Effector CD8-positive, alpha-beta T cell (primary cell): ENCODE measurements at regions not wholly inside any gene's neighbourhood (a gene's known extent, or its start where the extent isn't known, plus 50 kb on each side); places are given as distances from the start of the nearest gene placed in this dataset.
"Not testable (repeated sequence)": the region's sequence is repeated elsewhere in the genome, so short reads cannot be mapped to it uniquely, and the experiment has no call there.

ENCODE experiments used
- DNase-seq: peaks from one replicate; lab custom pipeline; 2025; lab: John Stamatoyannopoulos, UW

DNA sequence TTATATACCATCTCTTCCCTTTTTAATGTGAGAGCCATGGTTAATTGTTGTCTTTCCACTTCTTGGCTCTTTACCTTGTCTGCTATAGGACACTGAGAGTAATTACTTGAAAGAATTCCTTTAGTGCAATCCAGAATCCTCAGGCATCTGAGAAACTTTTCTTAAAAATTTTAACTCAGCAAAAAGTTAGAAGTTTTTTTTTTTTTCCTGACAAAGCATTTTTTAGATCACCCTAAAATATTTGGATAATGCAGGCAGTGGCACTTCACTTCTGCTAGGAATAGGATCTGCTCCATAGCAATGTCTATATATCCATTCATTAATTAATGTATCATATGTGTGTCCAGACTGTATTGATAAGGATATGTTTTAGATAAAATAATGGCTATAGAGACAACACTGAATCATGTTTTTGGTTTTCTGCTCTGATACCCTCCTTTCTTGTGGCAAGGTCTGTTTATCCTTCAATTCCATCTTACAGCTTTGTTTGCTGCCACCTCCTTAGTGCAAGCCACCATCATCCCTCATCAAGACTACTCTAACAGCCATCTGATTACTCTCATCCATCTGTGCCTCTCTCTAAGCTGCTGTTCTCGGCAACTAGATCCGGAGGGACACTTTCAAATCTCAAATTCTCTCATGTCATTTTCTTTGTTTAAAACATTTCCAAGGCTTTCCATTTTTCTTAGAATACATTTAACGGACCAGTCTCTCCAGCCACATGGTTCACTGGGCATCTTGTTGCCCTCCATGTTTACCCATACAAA, 563.5 kb downstream of the EDEM1 start:
- no peak for DNase-seq

DNA sequence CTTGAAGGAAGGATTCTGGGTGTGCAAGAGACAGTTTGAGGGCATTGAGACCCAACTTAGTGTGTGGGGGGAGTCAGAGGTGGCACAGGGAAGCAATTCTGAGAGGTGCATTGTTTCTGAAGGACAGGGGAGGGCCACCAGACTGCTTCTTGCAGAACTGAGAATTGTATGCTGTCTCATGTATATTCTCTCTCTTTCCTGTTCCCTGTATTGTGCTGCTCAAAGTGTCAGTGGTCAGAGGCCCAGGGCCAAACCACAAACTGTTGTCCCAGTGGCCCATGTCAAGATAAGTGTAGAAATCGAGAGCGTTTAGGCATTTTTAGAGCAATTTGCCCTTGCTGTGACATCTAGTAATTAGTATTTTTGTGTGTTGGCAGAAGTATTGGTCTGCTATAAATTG, 567.1 kb downstream of the EDEM1 start:
- DNase-seq = no peak

DNA sequence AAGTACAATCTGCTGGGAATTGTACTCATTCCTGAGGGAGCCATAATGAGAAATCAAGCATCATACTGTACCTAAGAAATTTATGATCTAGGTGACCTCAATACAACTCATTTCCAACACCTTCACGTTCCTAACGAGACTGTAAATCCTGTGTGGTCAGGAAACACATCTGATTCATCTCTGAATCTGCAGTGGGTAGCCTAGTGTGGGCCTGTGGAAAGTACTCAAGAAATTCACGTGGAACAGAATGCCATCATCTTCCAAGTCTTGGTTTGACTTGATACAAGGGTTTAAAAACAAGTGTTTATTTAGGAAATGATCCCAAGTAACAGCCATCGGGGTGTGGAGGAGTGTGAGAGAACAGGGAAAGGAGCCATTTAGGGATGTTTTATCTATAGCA, 568.9 kb downstream of the EDEM1 start:
- no peak for DNase-seq

DNA sequence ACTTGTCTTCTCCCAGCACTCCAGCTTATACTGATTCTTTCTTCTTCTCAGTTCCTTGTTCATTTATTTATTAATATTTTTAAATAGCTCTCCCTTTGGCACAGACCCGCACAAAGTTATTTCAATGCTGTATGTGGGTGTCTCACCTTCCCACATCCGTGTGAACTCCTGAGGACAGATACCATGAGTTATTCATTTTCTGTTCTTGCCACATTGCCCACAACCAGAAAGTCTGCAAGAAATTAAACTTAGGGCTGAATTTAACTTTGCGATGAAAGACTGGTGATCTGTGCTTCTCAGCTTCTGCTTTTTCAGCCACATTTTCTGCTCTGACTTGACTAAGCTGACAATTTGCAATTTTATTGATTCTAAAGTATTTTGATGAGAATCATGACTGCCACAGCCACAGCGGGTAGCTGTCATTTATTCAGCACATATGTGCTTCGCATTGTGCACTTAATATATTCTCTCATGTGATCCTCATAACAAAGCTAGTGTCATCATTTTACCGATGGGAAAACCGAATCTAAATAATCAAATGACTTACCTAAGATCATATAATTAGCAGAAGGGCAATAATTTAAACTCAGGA, 569.8 kb downstream of the EDEM1 start:
- no peak for DNase-seq

DNA sequence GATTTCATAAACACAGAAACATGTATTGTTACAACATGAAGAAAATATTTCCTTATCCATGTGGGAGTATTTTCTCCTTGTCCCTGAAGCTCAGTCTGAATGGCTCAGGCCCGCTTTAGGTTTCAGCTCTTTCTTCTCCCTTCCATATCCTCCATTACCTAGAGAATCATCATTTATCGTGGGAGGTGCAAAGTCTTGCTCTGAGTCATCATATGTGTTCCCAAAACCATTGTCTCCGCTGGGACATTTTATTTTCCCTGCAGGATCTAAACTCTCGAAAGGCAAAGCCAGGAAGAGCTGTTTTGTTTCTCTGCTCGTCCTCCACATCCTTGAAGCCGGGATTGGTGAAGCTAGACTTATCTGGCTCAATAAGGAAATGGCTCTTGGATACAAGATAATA, 571.2 kb downstream of the EDEM1 start:
- no peak for DNase-seq

DNA sequence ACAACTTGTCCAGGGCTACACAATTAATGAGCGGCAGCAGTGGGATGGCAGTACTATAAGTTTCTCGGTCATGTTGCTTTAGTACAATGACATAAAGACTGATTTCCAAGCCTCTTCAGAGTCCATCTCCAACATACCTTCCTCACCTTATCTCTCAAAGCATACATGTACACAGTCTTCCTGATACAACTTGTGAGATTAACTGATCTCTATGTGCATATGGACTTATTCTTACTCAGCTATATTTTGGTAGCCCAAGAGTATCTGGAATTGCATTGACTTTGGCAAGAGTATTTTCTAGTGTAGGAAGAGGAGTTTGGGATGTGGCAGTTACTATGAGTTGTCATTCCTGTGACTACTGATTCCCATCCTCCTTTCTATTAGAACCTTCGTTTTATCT, 575.0 kb downstream of the EDEM1 start:
- DNase-seq = no peak

DNA sequence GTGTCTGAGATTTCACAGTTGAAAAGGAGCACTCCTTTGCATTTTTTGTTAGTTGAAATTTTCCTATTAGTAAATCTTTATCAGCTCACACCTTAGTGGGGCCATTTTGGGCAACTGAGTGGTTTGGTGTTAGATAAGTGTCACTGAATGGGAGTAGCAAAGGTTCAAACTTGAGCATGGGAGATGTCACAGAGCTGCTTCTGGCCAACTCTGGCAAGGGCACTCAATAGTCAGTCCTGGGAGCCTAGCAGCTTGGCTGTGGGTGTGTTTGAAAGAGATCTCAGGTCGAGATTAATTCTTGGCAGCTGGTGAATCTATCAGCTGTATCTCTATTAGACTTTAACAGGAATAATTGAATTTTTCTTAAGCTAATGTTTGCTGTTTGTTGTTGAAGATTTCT, 579.3 kb downstream of the EDEM1 start:
- no peak for DNase-seq

DNA sequence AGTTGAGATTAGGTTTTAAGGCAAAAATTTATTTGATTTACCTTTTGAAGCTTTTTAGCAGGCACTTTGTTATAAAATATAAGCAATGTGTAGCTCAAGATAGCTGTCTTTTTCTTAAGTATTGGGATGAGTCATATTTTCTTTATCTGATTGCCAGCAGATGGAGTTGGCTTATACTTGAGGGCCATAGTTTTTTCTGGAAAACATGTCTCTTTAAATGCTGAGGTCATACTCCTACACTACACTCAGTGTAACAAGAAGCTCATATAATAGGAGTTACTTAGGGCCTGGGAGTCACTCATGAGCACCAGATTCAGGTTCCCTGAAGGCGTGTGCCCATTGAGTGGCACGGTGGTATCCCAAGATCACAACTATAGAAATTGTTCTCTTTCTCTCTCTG, 579.8 kb downstream of the EDEM1 start:
- no peak for DNase-seq

DNA sequence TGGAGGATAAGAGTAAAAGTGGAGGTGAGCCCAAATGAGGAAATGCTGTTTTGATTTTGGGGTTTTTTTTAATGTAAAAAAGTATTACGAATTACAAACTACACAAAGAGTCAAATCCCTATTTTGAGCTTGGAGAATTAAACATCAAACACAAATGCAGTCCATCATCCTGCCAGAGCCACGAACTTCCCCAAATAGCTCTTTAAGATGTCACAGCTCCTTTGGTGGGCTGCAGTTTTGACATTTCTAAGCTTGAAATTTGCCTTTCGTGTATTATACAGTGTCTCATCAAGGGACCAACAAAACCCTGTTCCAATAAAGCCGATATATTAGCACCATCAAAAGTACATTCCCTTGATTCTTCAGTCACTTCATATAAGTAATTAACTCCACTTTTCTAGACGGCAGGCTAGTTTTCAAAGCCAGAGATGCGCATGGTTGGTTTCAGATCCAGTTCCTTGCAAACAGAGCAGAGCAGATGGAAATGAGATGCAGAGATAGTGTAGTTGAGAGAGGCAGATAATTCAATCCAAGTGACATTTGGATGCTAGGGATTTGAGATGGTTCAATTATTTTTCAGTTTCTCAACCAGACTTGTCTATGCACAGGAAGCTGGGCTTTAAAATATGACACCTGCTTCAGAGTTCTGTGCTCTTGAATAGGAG, 580.9 kb downstream of the EDEM1 start:
- no peak for DNase-seq

DNA sequence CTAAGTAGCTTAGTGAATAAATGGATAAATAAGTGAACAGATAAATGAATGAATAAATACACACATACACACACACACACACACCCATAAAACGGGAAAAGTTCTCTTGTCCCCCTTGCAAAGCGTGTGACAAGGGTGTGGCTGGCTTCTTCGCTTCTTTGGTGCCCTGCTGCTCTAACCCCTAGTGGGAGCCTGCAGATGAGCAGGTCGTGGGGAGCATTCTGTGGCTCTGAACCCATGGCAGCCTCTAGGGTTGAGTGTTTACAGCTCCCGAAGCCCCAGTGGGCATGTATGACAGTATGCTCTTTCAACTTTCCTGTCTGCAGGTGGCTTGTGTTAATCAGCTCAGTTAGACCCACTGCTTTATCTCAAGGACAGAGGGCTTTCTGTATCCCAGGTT, 582.3 kb downstream of the EDEM1 start:
- DNase-seq = no peak

DNA sequence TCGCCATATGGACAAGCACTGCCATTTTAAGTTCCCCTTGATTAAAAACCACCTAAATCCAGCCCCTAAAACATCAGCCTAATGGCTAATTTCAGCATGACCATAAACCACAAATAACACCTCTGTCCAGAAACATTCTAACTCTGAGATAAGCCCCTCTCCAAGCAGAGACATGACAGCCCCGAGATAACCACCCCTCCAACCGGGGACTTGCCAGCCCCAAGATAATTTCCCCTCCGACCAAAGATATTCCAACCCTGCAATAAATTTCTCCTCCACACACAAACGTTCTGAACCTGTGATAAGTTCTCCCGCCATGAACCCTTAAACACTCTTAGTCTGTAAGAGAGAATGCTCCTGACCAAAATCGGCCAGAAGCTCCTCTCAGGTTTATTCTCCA, 586.8 kb downstream of the EDEM1 start:
- DNase-seq = no peak

DNA sequence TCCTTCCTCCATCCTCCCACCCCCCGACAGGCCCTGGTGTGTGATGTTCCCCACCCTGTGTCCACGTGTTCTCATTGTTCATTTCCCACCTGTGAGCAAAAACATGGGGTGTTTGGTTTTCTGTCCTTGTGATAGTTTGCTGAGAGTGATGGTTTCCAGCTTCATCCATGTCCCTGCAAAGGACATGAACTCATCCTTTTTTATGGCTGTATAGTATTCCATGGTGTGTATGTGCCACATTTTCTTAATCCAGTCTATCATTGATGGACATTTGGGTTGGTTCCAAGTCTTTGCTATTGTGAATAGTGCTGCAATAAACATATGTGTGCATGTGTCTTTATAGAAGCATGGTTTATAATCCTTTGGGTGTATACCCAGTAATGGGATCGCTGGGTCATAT, 587.6 kb downstream of the EDEM1 start:
- not testable (repeated sequence) for DNase-seq

DNA sequence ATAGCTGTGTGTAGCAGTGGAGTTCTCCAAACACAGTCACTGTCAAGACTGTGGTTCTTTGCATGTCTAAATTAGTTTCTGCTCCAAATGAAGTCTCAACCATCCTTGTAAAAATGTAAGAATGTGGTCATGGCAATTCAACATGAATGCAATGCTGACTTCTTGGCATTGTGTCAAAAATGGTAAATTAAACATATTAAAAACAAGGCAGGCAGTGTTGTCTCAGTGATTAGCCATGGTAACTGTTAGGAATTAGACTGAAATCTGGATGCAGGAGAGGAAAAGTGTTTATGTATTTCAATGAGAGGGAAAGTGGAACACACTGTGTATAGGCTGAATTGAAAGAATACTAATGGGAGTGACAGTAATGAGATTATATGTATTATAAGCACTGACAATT, 597.2 kb downstream of the EDEM1 start:
- DNase-seq = no peak

DNA sequence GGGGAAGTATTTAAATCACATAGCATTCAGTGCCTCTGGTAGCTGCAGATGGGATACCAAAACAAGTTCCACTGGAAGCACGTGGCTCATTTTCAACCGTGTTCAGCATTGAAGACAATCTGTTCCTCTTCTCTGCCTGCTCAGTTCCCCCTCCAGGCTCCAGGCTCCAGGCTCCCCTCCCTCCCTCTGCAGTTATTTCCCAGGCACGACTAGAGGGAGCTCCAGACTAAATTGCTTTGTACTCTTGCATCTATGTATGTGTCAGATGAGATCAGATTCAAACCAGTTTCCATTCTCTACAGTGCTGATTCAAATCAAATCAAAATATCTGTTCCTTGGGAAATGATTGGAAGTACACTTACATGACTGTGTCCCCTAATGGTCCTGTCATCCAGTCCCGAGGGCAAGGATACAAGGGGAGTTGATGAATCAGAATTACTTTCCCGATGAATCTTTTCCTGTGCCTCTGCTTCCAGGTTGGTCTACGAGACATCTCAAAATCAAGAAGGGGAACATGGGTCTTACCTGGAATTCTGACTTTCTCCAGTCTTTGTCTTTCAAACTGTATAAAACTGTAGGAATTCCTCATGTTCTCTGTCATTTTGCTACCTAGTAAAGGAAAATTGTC, 600.5 kb downstream of the EDEM1 start:
- no peak for DNase-seq

DNA sequence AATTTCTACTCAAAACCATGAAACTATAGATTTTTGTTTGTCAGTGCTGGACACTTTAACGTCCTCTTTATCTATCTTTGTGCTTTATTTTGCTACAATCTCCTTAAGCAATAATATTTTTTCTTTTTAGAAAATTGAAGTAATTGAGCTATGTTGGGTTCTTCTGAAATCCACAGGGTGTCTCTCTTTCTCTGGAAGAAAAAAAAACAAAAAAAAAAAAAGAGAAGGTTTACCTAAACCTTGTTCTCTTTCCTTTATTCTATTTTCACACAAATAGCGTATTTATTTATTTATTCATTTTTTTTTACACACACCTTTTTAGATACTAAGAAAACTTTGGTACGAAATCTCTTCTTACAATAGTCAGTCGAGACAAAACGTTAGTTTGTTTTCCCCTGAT, 601.0 kb downstream of the EDEM1 start:
- DNase-seq = no peak

DNA sequence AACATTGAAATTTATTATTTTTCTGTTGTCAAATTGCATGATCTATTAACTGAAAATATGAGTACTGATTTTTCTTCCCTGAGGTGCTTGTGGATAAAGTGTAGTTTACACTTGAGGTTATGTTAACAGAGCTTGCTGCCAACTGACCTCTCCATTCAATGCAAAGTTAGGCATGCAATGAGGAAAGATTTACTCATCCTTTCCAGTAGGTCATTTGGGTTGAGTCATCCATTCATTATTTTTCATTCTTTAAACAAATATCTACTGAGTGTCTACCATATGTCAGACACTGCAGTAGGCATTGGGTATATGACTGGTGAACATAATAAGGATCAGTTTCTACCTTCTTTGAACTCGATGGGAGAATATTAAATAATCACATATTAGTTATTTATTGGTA, 604.1 kb downstream of the EDEM1 start:
- no peak for DNase-seq

DNA sequence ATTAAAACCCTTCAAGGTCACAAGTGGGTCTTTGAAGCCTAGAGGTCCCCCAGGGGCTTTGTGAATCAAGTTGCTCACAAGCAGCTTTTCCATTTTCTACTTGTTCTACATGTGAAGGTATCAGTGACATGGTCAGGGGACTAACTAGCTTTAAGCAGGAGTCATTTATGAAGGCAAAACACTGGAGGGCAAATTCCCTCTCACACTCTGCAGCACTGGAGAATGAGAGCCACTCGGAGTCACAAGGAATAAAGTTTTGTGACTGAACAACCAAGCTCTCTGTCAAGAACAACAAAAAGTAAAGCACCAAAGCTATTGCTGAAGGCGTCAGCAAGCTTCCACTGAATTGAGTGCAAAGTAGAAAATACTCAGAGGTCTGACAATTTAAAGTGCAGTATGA, 609.0 kb downstream of the EDEM1 start:
- no peak for DNase-seq

DNA sequence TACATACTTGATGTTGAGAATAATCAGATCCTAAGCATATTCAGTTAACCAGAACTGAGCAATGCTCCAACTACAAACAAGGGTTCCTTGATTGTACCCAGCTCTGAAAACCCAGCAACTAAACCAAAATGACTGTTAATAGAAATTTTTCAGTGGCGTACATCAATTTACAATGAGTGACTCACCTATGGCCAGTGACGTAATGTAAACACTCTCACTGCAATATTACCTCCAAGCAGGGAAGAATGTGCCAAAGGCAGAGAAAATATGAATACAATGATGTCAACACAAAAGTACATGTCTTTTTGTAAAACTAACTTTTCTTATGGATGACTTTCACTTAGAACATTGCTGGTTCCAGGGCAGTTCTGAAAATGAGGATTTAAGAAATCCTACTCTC, 611.3 kb downstream of the EDEM1 start:
- no peak for DNase-seq

DNA sequence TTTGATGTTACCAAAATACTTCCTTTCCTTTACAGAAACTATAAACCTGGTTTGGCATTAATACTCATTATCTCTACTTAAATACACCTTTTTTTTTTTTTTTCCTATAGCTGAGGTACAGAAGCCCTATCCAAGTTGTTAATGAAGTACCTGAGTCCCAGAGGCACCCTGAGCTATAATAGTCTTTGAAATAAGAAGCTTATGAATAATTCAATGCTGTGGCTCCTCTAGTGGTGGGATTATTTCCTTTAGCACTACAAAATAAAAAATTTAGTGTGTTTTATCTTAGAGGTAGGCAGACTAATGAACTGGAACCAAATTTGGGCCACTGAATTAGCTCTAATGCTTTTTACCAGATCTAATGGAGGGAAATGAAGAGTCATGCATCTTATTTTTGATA, 611.9 kb downstream of the EDEM1 start:
- DNase-seq = no peak

DNA sequence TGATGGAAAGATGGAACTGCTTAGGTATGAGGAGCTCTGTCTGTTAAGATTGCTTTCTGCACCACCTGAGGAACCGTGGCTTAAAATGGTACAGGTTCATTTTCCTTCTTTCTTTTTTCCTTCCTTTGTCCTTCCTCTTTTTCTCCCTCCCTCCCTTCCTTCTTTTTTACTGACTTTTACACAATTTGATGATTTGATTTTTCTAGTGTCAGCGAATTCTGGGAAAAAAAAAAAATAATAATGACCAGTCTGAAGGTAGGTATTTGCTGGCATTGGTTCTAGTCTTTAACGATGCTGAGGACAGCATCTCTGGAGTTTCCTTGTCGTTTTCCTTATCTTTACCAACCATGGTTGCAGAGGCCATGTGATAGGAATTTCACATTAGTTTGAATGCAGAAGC, 613.5 kb downstream of the EDEM1 start:
- DNase-seq = no peak

DNA sequence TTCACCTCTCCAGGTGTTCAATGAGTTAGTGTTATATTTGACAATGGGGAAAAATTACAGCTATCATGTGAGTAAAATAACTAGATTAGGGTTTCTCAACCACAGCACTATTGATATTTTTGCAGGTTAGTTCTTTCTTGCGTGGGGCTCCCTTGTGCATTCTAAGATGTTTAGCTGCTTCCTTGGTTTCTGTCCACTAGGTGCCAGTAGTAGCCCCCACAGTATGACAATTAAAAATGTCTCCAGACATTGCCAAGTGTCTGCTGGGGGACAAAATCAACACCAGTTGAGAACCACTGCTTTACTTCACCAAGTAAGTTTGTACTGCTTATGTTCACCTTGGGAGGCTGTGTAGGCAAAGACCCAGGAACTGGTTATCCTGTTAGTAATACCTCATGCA, 618.7 kb downstream of the EDEM1 start:
- DNase-seq = no peak

DNA sequence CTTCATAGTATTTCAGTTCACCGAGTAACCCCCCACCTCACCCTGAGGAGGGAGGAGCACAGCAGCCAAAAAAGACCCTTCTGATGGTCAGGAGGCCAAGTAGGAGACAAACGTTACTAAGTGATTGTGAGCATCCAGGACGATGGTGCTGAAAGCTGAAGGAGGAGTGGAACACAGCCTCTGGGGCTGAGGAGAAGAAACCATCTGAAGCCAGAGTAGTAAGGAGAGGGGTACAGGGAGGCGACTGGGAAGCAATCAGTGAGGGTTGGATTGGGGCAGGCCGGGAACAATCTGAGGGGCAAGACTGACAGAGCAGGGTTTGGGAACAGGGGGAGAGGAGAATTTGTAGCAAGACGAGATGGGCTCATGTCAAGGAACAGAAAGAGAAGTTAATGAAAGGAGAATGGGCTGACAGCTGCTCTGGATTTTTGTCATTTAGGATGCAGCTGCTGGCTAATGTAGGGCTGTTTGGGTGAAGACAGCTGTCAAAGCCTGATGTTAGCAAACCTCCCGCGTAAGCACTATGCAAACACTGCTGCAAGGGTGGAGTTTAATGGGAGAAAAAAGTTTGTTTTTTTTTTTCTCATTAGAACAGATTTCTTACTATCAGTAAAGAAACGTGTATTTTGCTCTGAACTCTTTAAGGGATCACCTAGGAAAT, 622.2 kb downstream of the EDEM1 start:
- no peak for DNase-seq

DNA sequence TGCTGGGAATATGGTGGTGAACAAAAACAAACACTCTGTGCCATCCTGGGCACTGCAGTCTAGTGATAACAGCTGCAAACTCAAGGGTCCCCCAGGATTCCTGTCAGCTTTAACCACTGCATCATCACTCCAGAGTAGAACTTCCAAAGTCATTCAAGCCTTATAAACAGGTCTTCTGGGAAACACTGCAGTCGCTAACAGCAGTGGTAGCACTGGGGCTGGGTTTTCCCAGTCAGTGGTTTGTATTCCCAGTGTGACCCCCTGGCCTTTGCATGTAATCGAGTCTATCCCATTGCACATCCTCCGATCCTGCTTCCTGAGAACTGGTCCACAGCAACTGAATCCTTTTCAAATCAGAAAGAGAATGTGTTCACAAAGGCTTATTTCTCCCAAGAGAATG, 623.5 kb downstream of the EDEM1 start:
- DNase-seq = no peak
